ENCODE measurements at regions not wholly inside any gene's neighbourhood (a gene's known extent, or its start where the extent isn't known, plus 50 kb on each side); places are given as distances from the start of the nearest gene placed in this dataset.

DNA sequence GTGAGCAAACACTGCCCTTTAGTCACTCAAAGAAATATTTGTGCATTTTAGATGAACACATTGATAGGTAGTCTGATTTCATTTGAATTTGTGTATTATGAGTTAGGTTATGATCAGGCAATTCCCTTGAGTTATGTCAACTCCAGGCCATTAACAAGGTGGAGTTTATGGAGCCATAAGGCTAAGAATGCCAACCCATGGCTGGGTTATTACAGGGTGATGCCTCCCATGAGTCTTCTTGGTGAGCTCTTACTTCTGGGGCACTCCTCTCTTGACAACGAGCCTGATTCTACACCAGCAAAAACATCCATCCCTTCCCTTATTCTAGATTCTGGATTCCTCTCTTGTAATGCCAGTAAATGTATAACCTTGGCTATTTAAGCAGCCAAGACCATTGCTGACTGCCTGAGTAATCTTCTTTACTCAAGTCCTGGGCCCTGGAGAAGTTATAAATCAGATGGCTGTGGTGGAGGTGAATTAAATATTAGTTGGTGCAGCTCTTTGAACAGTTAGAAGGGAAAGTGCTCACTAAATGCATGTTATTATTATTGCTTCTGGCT is 645.7 kb upstream of the TENM4 start:
- DNase-seq (ENCODE audit: low read depth, low spot score) = no peak

GRCh38 chr11:80085563-80085962 is 644.7 kb upstream of the TENM4 start:
- no peak for DNase-seq (ENCODE audit: low read depth, low spot score)

GRCh38 chr11:80084608-80085007 is 643.8 kb upstream of the TENM4 start:
- no peak for DNase-seq (ENCODE audit: low read depth, low spot score)

DNA sequence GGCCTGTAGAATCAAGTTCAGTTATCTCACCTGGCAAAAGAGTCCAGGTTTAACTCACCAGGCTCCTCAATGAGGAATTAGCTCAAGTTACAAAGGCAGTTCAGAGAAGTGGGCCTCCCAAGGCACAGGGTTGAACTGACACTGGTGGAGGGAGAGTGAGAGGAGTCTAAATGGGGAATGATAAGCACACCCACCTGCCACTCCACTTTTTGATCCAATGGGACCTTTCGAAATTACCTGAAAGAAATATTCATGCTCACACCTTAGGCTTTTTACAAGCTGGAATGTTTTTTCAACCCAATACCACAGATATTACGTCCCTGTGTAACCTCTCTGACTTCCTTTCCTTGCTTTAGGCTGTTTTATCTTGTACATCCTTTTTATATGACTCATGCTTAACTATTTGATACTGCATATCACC is 642.7 kb upstream of the TENM4 start:
- DNase-seq (ENCODE audit: low read depth, low spot score) = no peak

DNA sequence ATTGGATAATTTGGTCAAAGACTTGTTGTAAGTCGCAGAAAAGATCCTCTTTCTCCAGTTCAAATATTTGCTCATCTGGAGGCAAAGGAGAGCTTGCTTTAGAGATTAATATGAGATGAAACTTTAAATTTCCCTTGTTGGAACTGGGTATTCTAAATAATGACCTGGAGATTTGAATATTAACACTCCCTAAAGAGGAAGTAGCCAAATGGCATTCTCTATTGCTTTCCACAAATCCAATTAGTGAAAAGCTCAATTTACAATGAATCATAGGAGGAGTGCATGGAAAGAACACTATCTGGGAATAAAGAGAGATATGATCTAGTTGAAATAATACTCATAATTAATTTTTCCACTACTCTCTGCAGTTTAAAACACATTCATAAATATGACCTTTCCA is 641.6 kb upstream of the TENM4 start:
- no peak for DNase-seq (ENCODE audit: low read depth, low spot score)

DNA sequence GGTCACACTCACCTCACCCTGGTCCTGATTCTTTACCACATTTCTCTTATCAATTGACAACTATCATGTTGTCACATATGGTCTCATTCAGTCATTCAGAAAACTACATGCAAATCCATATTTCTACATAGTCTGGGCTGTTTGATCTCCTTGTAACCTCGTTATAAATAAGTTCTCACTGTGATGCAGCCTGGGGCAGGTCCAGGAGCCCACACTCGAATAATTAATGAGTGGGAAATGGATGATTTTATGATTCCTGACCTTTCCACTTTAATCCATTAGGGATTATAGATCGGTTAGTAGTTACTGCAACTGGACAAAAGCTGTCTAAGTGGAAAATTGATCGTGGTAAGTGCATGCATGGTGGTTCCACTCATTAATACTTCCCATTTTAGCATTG is 636.3 kb upstream of the TENM4 start:
- DNase-seq (ENCODE audit: low read depth, low spot score) = no peak

- DNase-seq (ENCODE audit: low read depth, low spot score) = no peak
Measured at GRCh38 chr11:80074837-80075236, 634.0 kb upstream of the TENM4 start.

- no peak for DNase-seq (ENCODE audit: low read depth, low spot score)
Measured at GRCh38 chr11:80066291-80066690, 625.5 kb upstream of the TENM4 start.

- no peak for DNase-seq (ENCODE audit: low read depth, low spot score)
Measured at GRCh38 chr11:80065086-80065485, 624.3 kb upstream of the TENM4 start.

- DNase-seq (ENCODE audit: low read depth, low spot score) = no peak
Measured at GRCh38 chr11:80061056-80061455, 620.2 kb upstream of the TENM4 start.

- DNase-seq (ENCODE audit: low read depth, low spot score) = no peak
Measured at GRCh38 chr11:80054582-80055165, 613.8 kb upstream of the TENM4 start.

- DNase-seq (ENCODE audit: low read depth, low spot score) = no peak
Measured at GRCh38 chr11:80048513-80048912, 607.7 kb upstream of the TENM4 start.

- no peak for DNase-seq (ENCODE audit: low read depth, low spot score)
Measured at GRCh38 chr11:80041136-80042000, 600.5 kb upstream of the TENM4 start.

- no peak for DNase-seq (ENCODE audit: low read depth, low spot score)
Measured at GRCh38 chr11:80034801-80035200, 594.0 kb upstream of the TENM4 start.

DNA sequence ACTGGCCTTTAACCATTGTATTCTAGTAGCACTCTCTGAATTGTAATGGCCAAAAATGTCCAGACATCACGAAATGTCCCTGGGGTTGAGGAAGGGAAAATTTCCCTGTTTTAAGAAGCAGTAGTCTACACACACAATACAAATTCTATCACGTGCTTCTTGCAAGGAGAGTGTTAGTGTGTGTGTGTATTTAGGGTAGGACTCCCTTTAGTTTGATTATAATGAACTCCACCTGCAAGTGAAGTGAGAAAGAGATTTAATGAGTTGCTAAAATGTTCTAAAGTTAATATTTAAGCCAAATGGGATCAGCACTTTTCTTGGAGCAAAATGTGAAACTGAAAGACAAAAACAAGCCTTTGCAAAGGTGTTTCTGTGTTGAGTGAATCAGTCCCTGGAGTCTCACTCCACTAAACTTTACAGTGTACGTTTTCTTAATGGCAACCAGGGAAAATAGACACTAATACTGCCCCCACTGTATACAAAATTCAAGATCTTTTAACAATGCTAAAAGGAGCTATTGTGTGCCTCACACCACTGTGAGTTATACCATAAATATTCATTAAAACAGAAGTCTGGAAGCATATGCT is 590.3 kb upstream of the TENM4 start:
- DNase-seq (ENCODE audit: low read depth, low spot score) = no peak

DNA sequence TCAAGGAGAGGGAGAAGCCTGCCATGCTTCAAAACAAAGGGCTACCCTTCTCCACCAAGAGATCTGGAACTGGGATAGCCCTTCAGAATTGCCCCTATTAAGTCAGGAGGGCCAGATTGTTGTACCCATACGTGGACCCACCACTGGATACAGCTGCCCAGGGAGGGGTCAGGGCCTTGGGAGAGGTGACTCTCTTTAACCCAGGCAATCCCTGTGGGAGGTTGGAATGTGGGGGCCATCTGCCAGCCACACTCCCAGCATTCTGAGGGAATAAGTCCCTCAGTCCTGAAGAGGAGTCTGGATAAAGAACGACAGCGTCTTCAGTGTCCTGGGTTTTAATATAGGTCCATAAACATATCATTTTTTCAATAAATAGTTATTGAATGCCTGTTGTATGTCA is 588.2 kb upstream of the TENM4 start:
- DNase-seq (ENCODE audit: low read depth, low spot score) = no peak

DNA sequence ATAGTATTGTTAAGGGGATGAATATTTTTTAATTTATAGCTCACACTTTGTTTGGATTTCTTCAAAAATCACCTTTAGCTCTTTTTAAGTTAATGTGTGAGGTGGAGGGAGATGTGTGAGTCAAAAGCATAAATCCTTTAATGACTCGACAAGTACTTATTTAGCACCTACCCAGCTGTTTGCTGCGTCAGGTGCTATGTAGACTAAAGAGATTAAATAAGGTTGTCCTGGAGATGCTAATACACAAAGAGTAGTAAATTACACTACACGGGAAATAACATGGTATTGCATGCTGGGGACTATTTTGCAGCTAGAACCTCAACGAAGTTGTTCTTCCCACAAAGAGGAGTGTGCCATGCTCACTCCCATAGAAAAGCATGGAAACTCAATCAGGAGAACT is 583.3 kb upstream of the TENM4 start:
- no peak for DNase-seq (ENCODE audit: low read depth, low spot score)

DNA sequence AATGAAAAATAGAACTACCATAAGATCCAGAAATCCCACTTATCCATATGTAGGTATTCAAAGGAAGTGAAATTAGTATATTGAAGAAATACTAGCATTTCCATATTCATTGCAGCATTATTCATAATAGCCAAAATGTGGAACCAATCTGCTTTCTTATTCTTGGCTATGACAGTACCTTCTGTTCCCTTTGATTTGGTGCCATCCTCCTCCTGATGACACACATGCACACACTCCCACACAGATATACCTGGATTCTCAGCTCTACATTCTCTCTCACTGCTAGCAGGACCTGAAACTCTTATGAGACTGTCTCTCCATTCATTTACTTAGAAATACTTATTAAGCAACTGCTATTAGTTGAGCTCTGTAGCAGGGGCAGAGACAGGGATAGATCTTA is 582.6 kb upstream of the TENM4 start:
- DNase-seq (ENCODE audit: low read depth, low spot score) = no peak

- DNase-seq (ENCODE audit: low read depth, low spot score) = no peak
Measured at GRCh38 chr11:80010536-80010935, 569.7 kb upstream of the TENM4 start.

DNA sequence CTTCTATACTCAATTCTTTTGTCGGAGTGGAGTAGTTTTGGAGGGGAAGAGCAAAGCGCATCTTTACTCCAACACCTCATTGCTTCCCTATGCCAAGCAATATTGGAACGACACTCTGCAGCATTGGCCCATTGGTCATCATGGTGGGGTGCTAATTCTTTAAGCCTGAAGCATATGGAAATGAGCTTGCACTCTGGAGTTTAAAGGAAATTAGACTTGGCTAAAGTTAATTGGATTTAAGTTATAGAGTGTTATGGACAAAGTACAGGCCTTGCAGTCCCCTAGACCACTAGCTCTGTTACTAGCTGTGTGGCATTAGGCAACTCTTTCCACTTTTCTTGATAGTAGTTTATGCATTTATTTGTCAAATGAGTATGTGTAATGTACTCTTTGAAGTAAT is 568.3 kb upstream of the TENM4 start:
- DNase-seq (ENCODE audit: low read depth, low spot score) = no peak

- DNase-seq (ENCODE audit: low read depth, low spot score) = no peak
Measured at GRCh38 chr11:80007616-80008015, 566.8 kb upstream of the TENM4 start.

GRCh38 chr11:79990141-79990540 is 549.3 kb upstream of the TENM4 start:
- no peak for DNase-seq (ENCODE audit: low read depth, low spot score)

DNA sequence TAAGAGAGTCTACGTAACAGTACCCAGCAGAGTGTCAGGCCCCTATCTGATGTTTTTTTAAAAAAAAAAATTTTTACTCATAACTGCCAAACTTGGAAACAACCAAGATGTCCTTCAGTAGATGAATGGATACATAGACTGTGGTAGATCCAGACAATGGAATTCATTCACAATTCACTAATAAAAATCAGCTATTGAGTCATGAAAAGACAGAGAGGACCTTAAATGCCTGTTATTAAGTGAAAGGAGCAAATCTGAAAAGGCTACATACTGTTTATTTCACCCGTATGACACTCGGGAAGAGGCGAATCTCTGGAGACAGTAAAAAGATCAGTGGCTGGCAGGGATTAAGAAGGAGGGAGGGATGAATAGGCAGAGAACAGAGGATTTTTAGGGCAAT is 541.4 kb upstream of the TENM4 start:
- DNase-seq (ENCODE audit: low read depth, low spot score) = no peak
